Fibroblast of lung (primary cell): ENCODE measurements at regions not wholly inside any gene's neighbourhood (a gene's known extent, or its start where the extent isn't known, plus 50 kb on each side); places are given as distances from the start of the nearest gene placed in this dataset.

ENCODE experiments used
- DNase-seq, 2 donors: peaks; one replicate each; pipeline versions ENCODE4 v3.0.0 to v3.0.0-alpha.2; 2010; ENCODE audit warnings: low read depth in 2 of 2
- H2AFZ ChIP-seq: 2 replicates; pipeline ENCODE4 v1.5.1; 2012; ENCODE audit warnings: low read length, control low read depth, inconsistent platforms
- H3K27ac ChIP-seq: 2 replicates; pipeline ENCODE4 v1.5.1; 2011; ENCODE audit warnings: low read length, control low read depth; ENCODE audit not compliant: insufficient read depth
- H3K27me3 ChIP-seq: 2 replicates; pipeline ENCODE4 v1.5.1; 2011; ENCODE audit warnings: mild to moderate bottlenecking, low read length; ENCODE audit not compliant: control insufficient read depth, insufficient read depth
- H3K36me3 ChIP-seq: 2 replicates; pipeline ENCODE4 v1.5.1; 2011; ENCODE audit warnings: low read length; ENCODE audit not compliant: control insufficient read depth, insufficient read depth
- H3K4me1 ChIP-seq: 2 replicates; pipeline ENCODE4 v1.5.1; 2011; ENCODE audit warnings: low read length; ENCODE audit not compliant: control insufficient read depth, insufficient read depth; ENCODE audit errors: extremely low read depth
- H3K4me2 ChIP-seq: 2 replicates; pipeline ENCODE4 v1.5.1; 2011; ENCODE audit warnings: low read length, control low read depth; ENCODE audit not compliant: insufficient read depth; ENCODE audit errors: extremely low read depth
- H3K4me3 ChIP-seq, 4 experiments: fragments of 200-600 bp in 1 of 4; sonication (generic) in 1 of 4; replicated peaks in 1 of 4; 2 replicates each; pipeline ENCODE4 v1.5.1; 2011 to 2016; ENCODE audit warnings: low read length in 4 of 4, low read depth in 3 of 4, mild to moderate bottlenecking in 3 of 4, control low read depth in 2 of 4, inconsistent platforms in 1 of 4, mixed read lengths in 1 of 4; ENCODE audit not compliant: insufficient read depth in 1 of 4; ENCODE audit errors: control extremely low read depth in 1 of 4
- H3K79me2 ChIP-seq: 2 replicates; pipeline ENCODE4 v1.5.1; 2012; ENCODE audit warnings: mild to moderate bottlenecking, low read length, inconsistent platforms; ENCODE audit not compliant: control insufficient read depth, insufficient read depth
- H3K9ac ChIP-seq: 2 replicates; pipeline ENCODE4 v1.5.1; 2011; ENCODE audit warnings: mild to moderate bottlenecking, low read length, control low read depth; ENCODE audit not compliant: insufficient read depth
- H3K9me3 ChIP-seq: 2 replicates; pipeline ENCODE4 v1.5.1; 2012; ENCODE audit warnings: low read depth, low read length; ENCODE audit not compliant: control insufficient read depth, insufficient read depth
- H4K20me1 ChIP-seq: 2 replicates; pipeline ENCODE4 v1.5.1; 2011; ENCODE audit warnings: low read length; ENCODE audit not compliant: control insufficient read depth, insufficient read depth; ENCODE audit errors: extremely low read depth
- EZH2 ChIP-seq: IDR thresholded peaks from 2 replicates; pipeline ENCODE4 v1.5.1; 2012; ENCODE audit warnings: low read length, control low read depth, mild to moderate bottlenecking; ENCODE audit errors: missing control alignments
- TF ChIP-seq, protein P1 (sequence below), 2 donors: IDR thresholded peaks in 1 of 2; conservative IDR thresholded peaks in 1 of 2; 1 replicate in 1 of 2; 2 replicates in 1 of 2; pipeline ENCODE4 v1.5.1; 2011 to 2012; ENCODE audit warnings: low read length in 2 of 2, control low read depth in 1 of 2, inconsistent platforms in 1 of 2, low read depth in 1 of 2, mild to moderate bottlenecking in 1 of 2

DNA sequence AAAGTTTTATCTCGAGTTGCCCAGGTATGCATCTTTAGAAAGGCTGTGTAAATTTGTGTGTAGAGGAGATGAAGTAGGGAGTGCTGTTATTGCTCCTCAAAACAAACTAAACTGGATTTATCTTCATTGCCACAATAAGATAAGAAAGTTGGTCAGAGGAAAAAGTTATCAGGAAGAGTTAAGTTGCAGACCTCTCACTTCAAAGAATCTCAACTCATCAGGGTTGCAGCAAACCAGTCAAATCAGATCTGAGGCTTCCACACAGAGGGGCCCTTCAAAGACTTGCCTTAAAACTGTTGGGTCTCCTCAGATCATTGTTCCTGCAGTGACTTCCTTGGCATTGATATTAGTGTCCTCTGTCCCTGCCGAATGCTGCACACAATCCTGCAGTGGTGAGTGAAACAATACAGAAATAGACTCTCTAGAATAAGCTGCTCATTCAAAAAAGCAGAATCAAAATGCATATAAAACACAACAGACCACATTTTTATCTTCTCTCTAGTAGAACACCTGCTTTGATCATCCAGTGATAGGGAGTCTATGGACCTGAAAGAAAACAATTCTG lies 191.2 kb upstream of the CBLB start:
- Histone ChIP-seq H3K4me2 (no peak overlapping the region), H3K79me2 (no peaks in the 10 kb centered on the region), H3K27ac (no peak overlapping the region), H3K9ac (no peak overlapping the region), H2AFZ (peak overlapping the region; percentile 13), H3K27me3 (no peaks in the 10 kb centered on the region), H3K4me1 (no peaks in the 10 kb centered on the region), H3K36me3 (no peaks in the 10 kb centered on the region), H3K4me3 (no peak overlapping the region), H4K20me1 (no peaks in the 10 kb centered on the region), H3K9me3 (no peaks in the 10 kb centered on the region)
- DNase-seq, result no peak
- no peak for TF ChIP-seq EZH2
- TF ChIP-seq, protein P1, sequence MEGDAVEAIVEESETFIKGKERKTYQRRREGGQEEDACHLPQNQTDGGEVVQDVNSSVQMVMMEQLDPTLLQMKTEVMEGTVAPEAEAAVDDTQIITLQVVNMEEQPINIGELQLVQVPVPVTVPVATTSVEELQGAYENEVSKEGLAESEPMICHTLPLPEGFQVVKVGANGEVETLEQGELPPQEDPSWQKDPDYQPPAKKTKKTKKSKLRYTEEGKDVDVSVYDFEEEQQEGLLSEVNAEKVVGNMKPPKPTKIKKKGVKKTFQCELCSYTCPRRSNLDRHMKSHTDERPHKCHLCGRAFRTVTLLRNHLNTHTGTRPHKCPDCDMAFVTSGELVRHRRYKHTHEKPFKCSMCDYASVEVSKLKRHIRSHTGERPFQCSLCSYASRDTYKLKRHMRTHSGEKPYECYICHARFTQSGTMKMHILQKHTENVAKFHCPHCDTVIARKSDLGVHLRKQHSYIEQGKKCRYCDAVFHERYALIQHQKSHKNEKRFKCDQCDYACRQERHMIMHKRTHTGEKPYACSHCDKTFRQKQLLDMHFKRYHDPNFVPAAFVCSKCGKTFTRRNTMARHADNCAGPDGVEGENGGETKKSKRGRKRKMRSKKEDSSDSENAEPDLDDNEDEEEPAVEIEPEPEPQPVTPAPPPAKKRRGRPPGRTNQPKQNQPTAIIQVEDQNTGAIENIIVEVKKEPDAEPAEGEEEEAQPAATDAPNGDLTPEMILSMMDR (conservative IDR thresholded peaks at IDR 0.05 in 1 of 2, IDR thresholded peaks at IDR 0.05 in 1 of 2; ENCODE audit: low read depth in 1 of 2, low read length in 2 of 2), result no peak

DNA sequence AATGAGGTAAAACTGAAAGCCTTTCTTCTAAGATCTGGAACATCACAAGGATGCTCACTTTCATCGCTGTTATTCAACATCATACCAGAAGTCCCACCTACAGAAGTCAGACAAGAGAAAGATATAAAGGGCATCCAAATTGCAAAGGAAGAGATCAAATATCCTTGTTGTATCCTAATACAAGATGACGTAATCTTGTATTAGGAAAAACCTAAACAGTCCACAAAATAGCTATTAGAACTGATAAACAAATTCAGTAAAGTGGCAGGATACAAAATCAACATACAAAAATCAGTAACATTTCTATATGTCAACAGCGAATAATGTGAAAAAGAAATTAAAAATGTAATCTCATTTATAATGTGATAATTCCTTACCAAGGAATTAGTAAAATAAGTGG lies 195.1 kb upstream of the CBLB start:
- Histone ChIP-seq H3K79me2 (no peaks in the 10 kb centered on the region), H2AFZ (no peak overlapping the region), H3K4me2 (no peak overlapping the region), H3K27me3 (no peaks in the 10 kb centered on the region), H3K27ac (no peak overlapping the region), H3K4me3 (no peak overlapping the region), H3K9me3 (no peaks in the 10 kb centered on the region), H3K36me3 (no peaks in the 10 kb centered on the region), H4K20me1 (no peaks in the 10 kb centered on the region), H3K9ac (no peak overlapping the region), H3K4me1 (no peaks in the 10 kb centered on the region)
- no peak for DNase-seq
- TF ChIP-seq EZH2, result no peak
- TF ChIP-seq, protein P1 (conservative IDR thresholded peaks at IDR 0.05 in 1 of 2, IDR thresholded peaks at IDR 0.05 in 1 of 2; ENCODE audit: low read depth in 1 of 2, low read length in 2 of 2), result no peak

DNA sequence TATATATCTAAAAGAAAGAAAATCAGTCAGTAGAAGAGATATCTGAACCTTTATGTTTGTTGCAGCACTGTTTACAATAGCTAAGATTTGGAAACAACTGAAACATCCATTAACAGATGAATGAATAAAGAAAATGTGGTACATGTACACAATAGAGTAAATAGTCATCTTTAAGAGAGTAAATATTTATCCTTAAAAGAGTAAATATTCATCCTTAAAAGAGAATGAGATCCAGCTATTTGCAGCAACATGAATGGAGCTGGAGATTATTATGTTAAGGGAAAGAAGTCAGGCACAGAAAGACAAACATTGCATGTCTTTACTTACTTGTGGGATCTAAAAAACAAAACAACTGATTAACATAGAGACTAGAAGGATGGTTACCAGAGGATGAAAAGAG lies 197.0 kb upstream of the CBLB start:
- no peak for DNase-seq
- H3K4me3 ChIP-seq, result no peak overlapping the region

More for the DNA sequence above, 197.0 kb upstream of the CBLB start:
- Histone ChIP-seq H3K27me3 (no peaks in the 10 kb centered on the region), H4K20me1 (no peaks in the 10 kb centered on the region), H3K36me3 (no peaks in the 10 kb centered on the region), H3K79me2 (no peaks in the 10 kb centered on the region), H3K9ac (no peak overlapping the region), H3K9me3 (no peaks in the 10 kb centered on the region), H3K4me2 (no peak overlapping the region), H3K4me1 (no peaks in the 10 kb centered on the region), H2AFZ (no peak overlapping the region), H3K27ac (no peak overlapping the region)
- TF ChIP-seq, protein P1 (conservative IDR thresholded peaks at IDR 0.05 in 1 of 2, IDR thresholded peaks at IDR 0.05 in 1 of 2; ENCODE audit: low read depth in 1 of 2, low read length in 2 of 2), result no peak
- no peak for TF ChIP-seq EZH2
